HG03575 (cell line): ENCODE measurements at regions not wholly inside any gene's neighbourhood (a gene's known extent, or its start where the extent isn't known, plus 50 kb on each side); places are given as distances from the start of the nearest gene placed in this dataset.
"Not testable (repeated sequence)": the region's sequence is repeated elsewhere in the genome, so short reads cannot be mapped to it uniquely, and the experiment has no call there.

Experiments
- ATAC-seq: cut with Tn5 transposase; IDR thresholded peaks from one replicate; pipeline ENCODE4 v1.9.1; 2021; ENCODE audit not compliant: unreplicated experiment, insufficient number of reproducible peaks, low FRiP score; ENCODE audit errors: extremely low read depth

DNA sequence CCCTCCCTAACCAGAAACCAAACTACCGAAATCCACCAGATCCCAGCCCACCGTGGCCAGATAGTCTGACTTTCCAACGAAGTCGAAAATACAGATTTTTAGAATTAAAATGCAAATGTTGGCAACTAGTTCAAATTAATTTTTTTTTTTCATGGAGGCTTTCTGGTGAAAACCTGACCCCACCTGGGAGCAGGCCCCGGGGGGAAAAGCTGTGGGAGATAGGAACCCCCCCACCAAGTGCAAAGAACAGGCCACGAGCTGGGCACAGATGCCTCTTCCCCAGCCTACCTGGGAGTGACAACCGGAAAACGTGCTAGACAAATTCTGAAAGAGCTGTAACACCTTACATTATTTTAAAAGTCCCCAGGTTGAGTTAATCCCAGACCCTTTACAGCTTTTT is 333.8 kb downstream of the PREX1 start:
- ATAC-seq = no peak

GRCh38 chr20:48493331-48493730 is 334.5 kb downstream of the PREX1 start:
- ATAC-seq = not testable (repeated sequence)

DNA sequence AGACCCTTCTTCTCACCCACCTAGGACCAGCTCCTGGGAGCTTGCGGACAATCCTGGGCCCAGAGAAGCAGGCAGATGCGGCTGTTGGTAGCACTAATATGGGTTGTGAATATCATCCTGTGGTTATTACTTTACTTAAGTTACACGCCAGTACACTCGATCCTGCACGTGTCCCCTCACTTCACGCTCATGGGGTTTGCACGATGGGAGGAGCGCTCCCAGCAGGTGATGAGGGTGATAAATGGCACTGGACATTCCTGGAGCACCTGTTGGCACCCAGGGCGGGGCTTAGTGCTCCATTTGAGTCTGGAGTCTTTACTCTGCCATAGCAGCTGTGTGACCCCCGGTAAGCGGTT is 335.1 kb downstream of the PREX1 start:
- ATAC-seq = no peak

- ATAC-seq = no peak
These were observed 335.6 kb downstream of the PREX1 start for GRCh38 chr20:48492015-48492714.

DNA sequence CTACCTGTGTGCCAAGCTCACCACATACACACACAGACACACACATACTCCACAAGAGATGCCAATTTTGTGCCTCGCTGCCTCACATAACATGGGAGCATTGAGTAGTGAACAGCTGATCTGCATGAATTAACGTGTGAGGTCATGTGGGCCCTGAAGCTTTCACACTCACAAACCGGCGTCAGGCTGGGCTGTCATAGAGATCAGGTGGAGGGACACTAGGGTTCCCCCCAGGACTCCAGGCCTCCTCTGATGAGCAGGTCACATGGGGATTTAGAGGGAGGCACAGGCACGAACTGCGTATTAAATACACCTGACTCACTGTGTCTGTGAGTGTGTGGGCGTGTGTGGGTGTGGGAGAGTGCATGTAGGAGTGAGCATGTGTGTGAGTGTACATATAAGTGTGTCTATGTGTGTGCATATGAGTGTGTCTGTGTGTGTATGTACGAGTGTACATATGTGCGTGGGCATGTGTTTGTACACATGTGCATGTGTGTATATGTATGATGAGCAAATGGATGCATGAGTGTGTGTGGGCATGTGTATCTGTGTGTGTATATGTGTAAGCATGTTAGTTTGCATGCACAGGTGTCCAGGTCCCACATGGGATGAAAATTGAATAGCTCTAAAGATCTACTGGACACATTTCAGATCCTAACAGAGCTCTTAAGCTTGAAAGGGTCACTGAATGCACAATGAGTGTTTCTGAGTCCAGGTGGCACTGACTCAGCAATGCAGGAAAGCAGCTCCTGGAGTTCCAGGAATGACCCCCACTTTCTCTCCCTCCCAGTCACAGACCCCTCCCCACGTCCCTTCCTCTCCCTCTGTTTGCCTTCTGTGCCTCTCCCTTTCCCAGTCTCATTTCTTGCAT is 336.6 kb downstream of the PREX1 start:
- ATAC-seq = no peak

DNA sequence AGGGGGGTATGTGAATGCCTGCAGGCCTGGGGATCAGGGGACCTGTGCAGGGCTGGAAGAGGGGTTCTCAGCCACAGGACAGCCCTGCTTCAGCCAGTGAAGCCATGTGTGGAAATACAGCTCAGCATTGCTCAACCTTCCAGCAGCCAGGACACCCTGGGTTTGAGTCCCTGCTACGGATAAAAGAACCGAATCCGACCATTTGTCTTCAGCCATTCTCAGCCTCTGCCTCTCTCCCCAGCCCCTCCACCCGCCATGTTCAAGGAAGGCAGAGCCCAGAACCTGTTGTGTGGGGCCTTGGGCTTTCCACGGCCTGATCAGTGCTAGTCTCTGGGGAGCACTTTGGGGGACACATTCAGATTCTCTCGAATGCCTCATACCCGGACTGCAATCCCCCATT is 337.5 kb downstream of the PREX1 start:
- not testable (repeated sequence) for ATAC-seq

- no peak for ATAC-seq
These were observed 338.1 kb downstream of the PREX1 start for GRCh38 chr20:48489656-48490055.

GRCh38 chr20:48489046-48489463 is 338.7 kb downstream of the PREX1 start:
- ATAC-seq = no peak

DNA sequence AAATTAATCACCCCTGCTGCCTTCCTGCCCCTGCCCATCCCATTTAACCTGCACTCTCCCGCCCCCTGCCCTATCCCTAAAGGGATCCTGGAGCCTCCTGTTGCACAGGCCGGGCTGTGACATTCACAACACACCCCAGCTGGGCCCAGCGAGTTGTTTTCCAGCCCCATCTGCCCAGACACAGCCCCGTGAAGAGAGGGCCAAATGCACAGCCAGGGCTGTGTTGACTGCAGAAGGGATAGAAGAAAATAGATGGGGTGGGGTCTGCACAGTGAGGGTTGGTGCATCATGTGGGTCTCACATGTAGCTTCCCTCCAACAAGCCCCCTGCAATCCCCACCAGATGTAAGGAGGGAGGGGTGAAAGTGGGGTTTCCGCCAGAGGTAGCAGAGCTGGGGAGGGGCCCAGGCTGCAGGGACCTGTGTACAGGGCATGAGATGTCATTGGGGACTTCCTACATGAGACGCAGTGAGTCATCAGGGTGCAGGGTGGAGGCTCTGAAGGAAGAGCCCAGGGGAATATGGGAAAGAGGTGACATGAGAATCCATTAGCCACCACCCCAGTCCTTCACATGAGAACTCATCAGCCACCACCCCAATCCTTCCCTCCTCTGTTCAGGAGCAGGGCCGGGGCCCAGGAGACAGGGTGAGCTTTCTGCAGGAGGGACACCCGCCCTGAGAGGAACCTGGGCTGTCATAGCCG is 339.3 kb downstream of the PREX1 start:
- not testable (repeated sequence) for ATAC-seq

GRCh38 chr20:48486065-48486464 is 341.7 kb downstream of the PREX1 start:
- ATAC-seq = no peak

GRCh38 chr20:48485153-48485552 is 342.6 kb downstream of the PREX1 start:
- ATAC-seq = not testable (repeated sequence)

DNA sequence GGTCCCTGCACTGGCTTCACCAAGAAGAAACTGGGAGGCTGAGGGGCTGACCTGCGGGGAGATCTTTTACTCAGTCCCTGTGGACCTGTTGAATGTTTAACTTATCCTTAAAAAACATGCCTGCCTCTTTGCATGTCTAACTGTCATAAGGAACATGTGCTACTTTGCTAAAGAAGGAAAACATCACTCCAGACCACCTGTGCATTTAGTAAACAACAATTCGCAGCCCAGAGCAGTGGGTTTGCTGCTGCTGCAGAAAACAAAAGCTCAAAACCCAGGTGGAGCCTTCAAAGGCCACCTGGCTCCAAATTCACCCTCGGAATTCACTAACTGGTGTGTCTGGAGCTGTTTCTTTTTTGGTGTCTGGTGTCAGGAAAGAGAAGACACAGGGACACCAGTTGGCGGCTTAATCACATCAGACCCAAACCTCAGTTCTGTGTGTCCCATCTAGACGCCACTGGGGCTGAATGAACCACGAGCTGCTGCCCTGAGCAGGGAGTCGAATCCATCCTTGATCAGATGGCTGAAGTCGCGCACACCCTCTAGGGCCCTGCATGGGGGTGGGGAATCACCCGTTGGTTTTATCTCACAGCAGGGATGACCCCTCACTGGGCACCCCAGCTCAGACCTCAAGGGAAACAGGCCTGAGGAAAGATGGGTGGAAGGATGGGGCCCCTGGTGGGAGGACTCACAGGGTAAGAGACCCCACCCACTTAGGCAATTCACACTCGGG is 344.3 kb downstream of the PREX1 start:
- no peak for ATAC-seq

DNA sequence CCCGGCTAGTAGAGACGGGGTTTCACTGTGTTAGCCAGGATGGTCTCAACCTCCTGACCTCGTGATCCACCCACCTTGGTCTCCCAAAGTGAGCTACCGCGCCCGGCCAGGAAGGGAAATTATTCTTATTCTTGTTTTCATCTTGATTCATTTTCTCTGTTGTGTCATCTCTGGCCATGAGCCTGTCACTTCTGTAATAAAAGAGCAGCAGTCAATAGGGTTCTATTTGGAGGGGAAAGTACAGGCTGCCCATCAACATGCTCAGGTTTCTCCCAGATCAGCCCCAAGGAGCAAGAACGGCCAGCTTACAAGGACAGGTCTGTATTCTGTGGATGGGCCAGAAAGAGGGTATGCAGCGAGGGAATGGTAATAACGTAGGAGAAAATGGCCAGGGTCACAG is 345.0 kb downstream of the PREX1 start:
- ATAC-seq = no peak

- no peak for ATAC-seq
These were observed 347.5 kb downstream of the PREX1 start for GRCh38 chr20:48480216-48480772.

DNA sequence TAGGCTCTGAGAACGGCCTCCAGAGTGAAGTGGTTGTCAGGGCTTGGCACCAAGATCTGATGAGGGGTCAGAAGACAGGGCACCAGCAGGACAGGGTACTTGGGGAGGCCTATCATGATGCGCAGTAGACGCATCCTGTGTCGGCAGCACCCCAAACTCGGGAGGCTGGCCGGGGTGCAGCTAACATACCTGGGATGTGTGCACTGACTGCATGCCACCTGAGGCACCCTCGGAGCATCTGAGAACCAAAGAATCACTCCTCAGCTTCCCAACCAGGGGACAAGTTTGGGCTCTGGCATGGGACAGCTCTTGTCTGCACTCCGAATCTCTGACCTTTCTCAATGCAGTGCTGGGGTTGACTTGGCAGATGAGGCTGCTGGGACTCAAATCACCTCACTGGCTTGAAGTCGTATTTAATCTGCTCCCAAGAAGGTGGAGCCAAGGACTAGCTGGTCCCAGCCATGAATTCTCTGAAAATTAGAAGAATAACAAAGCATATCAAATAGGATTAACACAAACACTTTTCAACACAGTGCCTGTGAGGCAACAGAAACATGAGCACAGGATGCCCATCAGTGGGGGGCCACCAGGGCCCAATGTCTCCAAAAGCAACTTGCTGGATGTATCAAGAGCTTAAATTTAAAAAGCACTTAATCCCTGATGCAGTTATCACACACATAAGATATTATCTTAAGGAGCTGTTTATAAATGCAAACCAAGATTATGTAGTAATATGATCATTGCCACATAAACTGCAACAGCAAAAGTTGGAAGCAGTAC is 348.8 kb downstream of the PREX1 start:
- ATAC-seq = no peak

GRCh38 chr20:48478370-48478769 is 349.4 kb downstream of the PREX1 start:
- no peak for ATAC-seq

DNA sequence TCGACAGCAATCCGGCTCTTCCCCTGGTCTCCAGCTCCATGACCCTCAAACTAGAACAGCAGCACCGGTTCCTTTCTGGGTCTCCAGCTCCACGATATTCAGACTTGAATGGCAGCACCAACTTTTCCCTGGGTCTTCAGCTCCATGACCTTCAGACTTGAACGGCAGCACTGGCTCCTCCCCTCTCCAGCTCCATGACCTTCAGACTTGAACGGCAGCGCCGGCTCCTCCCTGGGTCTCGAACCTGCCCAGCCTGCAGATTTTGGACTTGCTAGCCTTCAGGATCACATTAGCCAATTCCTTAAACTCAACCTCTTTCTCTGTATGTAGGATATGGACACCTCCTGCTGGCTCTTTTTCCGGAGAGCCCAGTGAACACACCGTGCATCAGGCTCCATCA is 350.9 kb downstream of the PREX1 start:
- no peak for ATAC-seq

GRCh38 chr20:48474022-48474421 is 353.8 kb downstream of the PREX1 start:
- no peak for ATAC-seq
